Loucy (cell line): ENCODE measurements at regions not wholly inside any gene's neighbourhood (a gene's known extent, or its start where the extent isn't known, plus 50 kb on each side); places are given as distances from the start of the nearest gene placed in this dataset.

Source experiments
- H2AFZ ChIP-seq: fragments of 200-600 bp; sonication (generic); 2 replicates; pipeline ENCODE4 v1.6.0; 2016; ENCODE audit warnings: antibody characterized with exemption, mild to moderate bottlenecking, low read length, moderate library complexity
- H3F3A ChIP-seq: fragments of 200-600 bp; 2 replicates; pipeline ENCODE4 v1.6.0; 2016; ENCODE audit warnings: antibody characterized with exemption, low read depth, mild to moderate bottlenecking
- H3K27me3 ChIP-seq: fragments of 200-600 bp; sonication (generic); 2 replicates; pipeline ENCODE4 v1.6.1; 2014; ENCODE audit warnings: low read length, mild to moderate bottlenecking; ENCODE audit not compliant: insufficient read depth, poor library complexity, severe bottlenecking
- H3K36me3 ChIP-seq: fragments of 200-600 bp; sonication (generic); 2 replicates; pipeline ENCODE4 v1.6.1; 2016; ENCODE audit warnings: low read length; ENCODE audit not compliant: insufficient read depth
- H3K4me1 ChIP-seq: fragments of 200-600 bp; sonication (generic); 2 replicates; pipeline ENCODE4 v1.5.1; 2014; ENCODE audit warnings: low read length, mild to moderate bottlenecking; ENCODE audit not compliant: insufficient read depth, poor library complexity, severe bottlenecking
- H3K4me2 ChIP-seq: fragments of 200-600 bp; sonication (generic); 2 replicates; pipeline ENCODE4 v1.6.0; 2014; ENCODE audit warnings: antibody characterized with exemption, low read length, low read depth, mild to moderate bottlenecking; ENCODE audit not compliant: poor library complexity, severe bottlenecking
- H3K4me3 ChIP-seq: fragments of 200-600 bp; sonication (generic); 2 replicates; pipeline ENCODE4 v1.5.1; 2014; ENCODE audit warnings: low read length, mild to moderate bottlenecking, mixed read lengths; ENCODE audit not compliant: poor library complexity, severe bottlenecking
- H3K79me2 ChIP-seq: fragments of 200-600 bp; sonication (generic); 2 replicates; pipeline ENCODE4 v1.6.1; 2014; ENCODE audit warnings: low read length; ENCODE audit not compliant: insufficient read depth
- H3K9ac ChIP-seq: fragments of 200-600 bp; sonication (generic); 2 replicates; pipeline ENCODE4 v1.6.0; 2014; ENCODE audit warnings: mild to moderate bottlenecking, low read depth, low read length, moderate library complexity; ENCODE audit not compliant: poor library complexity, severe bottlenecking
- H3K9me2 ChIP-seq: fragments of 200-600 bp; sonication (generic); replicated peaks from 2 replicates; pipeline ENCODE4 v1.6.1; 2016; ENCODE audit warnings: low read depth, low read length, mixed read lengths
- H3K9me3 ChIP-seq: fragments of 200-600 bp; sonication (generic); 2 replicates; pipeline ENCODE4 v1.6.1; 2014; ENCODE audit warnings: mild to moderate bottlenecking, antibody characterized with exemption, low read length, low read depth; ENCODE audit not compliant: insufficient read depth
- H4K20me1 ChIP-seq: fragments of 200-600 bp; sonication (generic); 2 replicates; pipeline ENCODE4 v1.6.0; 2014; ENCODE audit warnings: antibody characterized with exemption, low read length, mild to moderate bottlenecking; ENCODE audit not compliant: insufficient read depth, poor library complexity, severe bottlenecking
- EZH2phosphoT487 ChIP-seq: fragments of 200-600 bp; IDR thresholded peaks from 2 replicates; pipeline ENCODE4 v1.6.1; 2018; ENCODE audit warnings: antibody characterized with exemption, mild to moderate bottlenecking, moderate library complexity, borderline replicate concordance
- TF ChIP-seq, protein P1 (sequence below): fragments of 200-600 bp; sonication (generic); conservative IDR thresholded peaks from 2 replicates; pipeline ENCODE4 v1.5.1; 2014; ENCODE audit warnings: mild to moderate bottlenecking, antibody characterized with exemption, low read length

DNA sequence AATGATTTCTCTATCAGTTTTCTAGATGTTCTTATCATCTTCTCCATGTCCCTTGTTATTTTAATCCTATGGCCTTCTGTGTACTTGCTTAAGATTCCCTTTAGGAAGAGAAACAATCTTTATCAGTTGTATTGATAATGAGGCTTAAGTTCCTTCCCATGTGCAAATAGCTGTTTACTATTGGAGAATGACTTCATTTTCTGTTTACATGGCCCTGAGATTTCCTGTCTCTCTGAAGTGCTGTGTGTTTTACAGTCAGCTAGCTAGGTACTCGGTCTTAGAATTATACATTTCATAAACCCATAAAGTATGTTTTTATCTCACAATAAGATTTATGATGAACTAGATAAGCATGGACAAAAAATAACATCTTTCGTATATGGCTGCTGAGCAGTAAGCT lies 67.5 kb upstream of the CCDC179 start:
- peak overlapping the region; percentile 2 for H3K4me2 ChIP-seq
- H3F3A ChIP-seq: no peaks in the 10 kb centered on the region
- H3K36me3 ChIP-seq: no peaks in the 10 kb centered on the region
- TF ChIP-seq, protein P1, sequence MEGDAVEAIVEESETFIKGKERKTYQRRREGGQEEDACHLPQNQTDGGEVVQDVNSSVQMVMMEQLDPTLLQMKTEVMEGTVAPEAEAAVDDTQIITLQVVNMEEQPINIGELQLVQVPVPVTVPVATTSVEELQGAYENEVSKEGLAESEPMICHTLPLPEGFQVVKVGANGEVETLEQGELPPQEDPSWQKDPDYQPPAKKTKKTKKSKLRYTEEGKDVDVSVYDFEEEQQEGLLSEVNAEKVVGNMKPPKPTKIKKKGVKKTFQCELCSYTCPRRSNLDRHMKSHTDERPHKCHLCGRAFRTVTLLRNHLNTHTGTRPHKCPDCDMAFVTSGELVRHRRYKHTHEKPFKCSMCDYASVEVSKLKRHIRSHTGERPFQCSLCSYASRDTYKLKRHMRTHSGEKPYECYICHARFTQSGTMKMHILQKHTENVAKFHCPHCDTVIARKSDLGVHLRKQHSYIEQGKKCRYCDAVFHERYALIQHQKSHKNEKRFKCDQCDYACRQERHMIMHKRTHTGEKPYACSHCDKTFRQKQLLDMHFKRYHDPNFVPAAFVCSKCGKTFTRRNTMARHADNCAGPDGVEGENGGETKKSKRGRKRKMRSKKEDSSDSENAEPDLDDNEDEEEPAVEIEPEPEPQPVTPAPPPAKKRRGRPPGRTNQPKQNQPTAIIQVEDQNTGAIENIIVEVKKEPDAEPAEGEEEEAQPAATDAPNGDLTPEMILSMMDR: no peak
- TF ChIP-seq EZH2phosphoT487: no peak
- H3K9me3 ChIP-seq: no peaks in the 10 kb centered on the region
- no peak overlapping the region for H3K4me3 ChIP-seq
- no peaks in the 10 kb centered on the region for H4K20me1 ChIP-seq
- no peaks in the 10 kb centered on the region for H3K9me2 ChIP-seq
- H3K9ac ChIP-seq: no peak overlapping the region
- no peak overlapping the region for H2AFZ ChIP-seq
- H3K4me1 ChIP-seq: peaks cover 13% of the 10 kb centered on the region
- H3K27me3 ChIP-seq: no peaks in the 10 kb centered on the region
- peaks cover 3% of the 10 kb centered on the region; the same call in 1 of the 2 replicates for H3K79me2 ChIP-seq

DNA sequence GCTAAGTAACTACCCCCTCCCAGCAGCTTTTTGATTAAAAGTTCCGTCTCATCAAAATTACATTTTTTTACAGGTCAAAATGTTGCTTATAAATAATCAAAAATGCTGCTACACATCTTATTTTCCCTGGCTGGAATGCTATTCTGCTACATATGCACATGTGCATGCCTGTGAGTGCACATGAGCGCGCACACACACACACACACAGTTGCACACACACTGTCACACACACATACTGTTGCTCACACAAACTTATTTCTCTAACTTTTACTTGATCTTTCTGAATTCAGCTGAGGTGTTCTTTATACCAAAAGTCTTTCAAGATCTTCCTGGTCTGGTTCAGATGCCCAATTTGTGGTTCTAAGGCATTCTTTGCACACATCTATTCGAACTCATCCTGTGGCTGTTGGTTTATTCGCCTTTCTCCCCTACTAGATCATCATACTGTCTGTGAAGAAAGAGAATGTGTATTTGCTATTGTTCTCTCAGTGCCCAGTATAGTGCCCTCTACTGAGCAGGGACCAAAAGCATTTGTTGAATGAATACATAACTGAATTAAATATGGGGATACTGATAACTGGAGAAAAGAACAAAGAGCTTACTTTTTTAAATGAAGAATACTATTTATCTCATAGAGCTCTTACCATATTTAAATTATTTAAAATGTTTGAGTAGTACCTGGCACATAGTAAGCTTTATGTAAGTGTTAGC lies 68.1 kb upstream of the CCDC179 start:
- no peak overlapping the region; the same call in 1 of the 2 replicates for H2AFZ ChIP-seq
- TF ChIP-seq EZH2phosphoT487: no peak
- TF ChIP-seq, protein P1: peak; percentile 66
- H3K4me2 ChIP-seq: peak overlapping the region; percentile 2

GRCh38 chr11:22930816-22931594 lies 70.7 kb upstream of the CCDC179 start:
- Histone ChIP-seq H3K4me1 (peaks cover 8% of the 10 kb centered on the region), H3K9me3 (no peaks in the 10 kb centered on the region), H3K27me3 (no peaks in the 10 kb centered on the region), H3F3A (no peaks in the 10 kb centered on the region), H3K79me2 (no peaks in the 10 kb centered on the region), H3K9me2 (no peaks in the 10 kb centered on the region), H2AFZ (no peak overlapping the region), H4K20me1 (no peaks in the 10 kb centered on the region), H3K4me2 (peak overlapping the region; percentile 40), H3K4me3 (peak overlapping the region; percentile 5), H3K36me3 (no peaks in the 10 kb centered on the region), H3K9ac (no peak overlapping the region)
- no peak for TF ChIP-seq EZH2phosphoT487
- TF ChIP-seq, protein P1: no peak

More for the DNA sequence above, 68.1 kb upstream of the CCDC179 start:
- Histone ChIP-seq H3K9me2 (no peaks in the 10 kb centered on the region), H3K4me3 (no peak overlapping the region), H3K79me2 (peaks cover 3% of the 10 kb centered on the region; the same call in 1 of the 2 replicates), H3K4me1 (peaks cover 8% of the 10 kb centered on the region), H3K9ac (no peak overlapping the region), H3K27me3 (no peaks in the 10 kb centered on the region), H4K20me1 (no peaks in the 10 kb centered on the region), H3K36me3 (no peaks in the 10 kb centered on the region), H3F3A (no peaks in the 10 kb centered on the region), H3K9me3 (no peaks in the 10 kb centered on the region)
